Stimulated activated CD4-positive, alpha-beta T cell treated with anti-CD3 and anti-CD28 coated beads, TNF-alpha, amount 100 ng/mL, for 1 hour (primary cell): ENCODE measurements at regions not wholly inside any gene's neighbourhood (a gene's known extent, or its start where the extent isn't known, plus 50 kb on each side); places are given as distances from the start of the nearest gene placed in this dataset.
"Not testable (repeated sequence)": the region's sequence is repeated elsewhere in the genome, so short reads cannot be mapped to it uniquely, and the experiment has no call there.

Experiments
- DNase-seq, 3 donors: peaks; one replicate each; pipeline ENCODE4 v3.0.0-alpha.2; 2020; ENCODE audit warnings: low read depth in 3 of 3, low spot score in 1 of 3

- DNase-seq: not testable (repeated sequence)
Observed at GRCh38 chr7:67666359-67666758, 669.7 kb downstream of the TYW1 start.

- DNase-seq: no peak
Observed at GRCh38 chr7:67671006-67671548, 674.4 kb downstream of the TYW1 start.

- no peak for DNase-seq
Observed at GRCh38 chr7:67673861-67674260, 677.2 kb downstream of the TYW1 start.

- DNase-seq: not testable (repeated sequence)
Observed at GRCh38 chr7:67674862-67675261, 678.2 kb downstream of the TYW1 start.

- DNase-seq: no peak
Observed at GRCh38 chr7:67675971-67676370, 679.3 kb downstream of the TYW1 start.

GRCh38 chr7:67678419-67678818 lies 681.8 kb downstream of the TYW1 start:
- no peak for DNase-seq

GRCh38 chr7:67683628-67684027 lies 687.0 kb downstream of the TYW1 start:
- no peak for DNase-seq

- DNase-seq: no peak
Observed at GRCh38 chr7:67690700-67691099, 694.1 kb downstream of the TYW1 start.

- no peak for DNase-seq
Observed at GRCh38 chr7:67692425-67692824, 695.8 kb downstream of the TYW1 start.

- DNase-seq: no peak
Observed at GRCh38 chr7:67696124-67696523, 699.5 kb downstream of the TYW1 start.

- DNase-seq: no peak
Observed at GRCh38 chr7:67696878-67697277, 700.2 kb downstream of the TYW1 start.

GRCh38 chr7:67698354-67698753 lies 701.7 kb downstream of the TYW1 start:
- no peak for DNase-seq

GRCh38 chr7:67705850-67706249 lies 709.2 kb downstream of the TYW1 start:
- DNase-seq: no peak

GRCh38 chr7:67711706-67712105 lies 715.1 kb downstream of the TYW1 start:
- no peak for DNase-seq

- DNase-seq: no peak
Observed at GRCh38 chr7:67713451-67714056, 716.9 kb downstream of the TYW1 start.

GRCh38 chr7:67716729-67717128 lies 720.1 kb downstream of the TYW1 start:
- DNase-seq: no peak

- no peak for DNase-seq
Observed at GRCh38 chr7:67723591-67723990, 727.0 kb downstream of the TYW1 start.

- DNase-seq: no peak
Observed at GRCh38 chr7:67724435-67724834, 727.8 kb downstream of the TYW1 start.

GRCh38 chr7:67724955-67725354 lies 728.3 kb downstream of the TYW1 start:
- no peak for DNase-seq

- no peak for DNase-seq
Observed at GRCh38 chr7:67725423-67725822, 728.8 kb downstream of the TYW1 start.

GRCh38 chr7:67729771-67730170 lies 733.1 kb downstream of the TYW1 start:
- no peak for DNase-seq

GRCh38 chr7:67731704-67732103 lies 735.1 kb downstream of the TYW1 start:
- no peak for DNase-seq

- no peak for DNase-seq
Observed at GRCh38 chr7:67732898-67733297, 736.3 kb downstream of the TYW1 start.
